SH-SY5Y (cell line): ENCODE measurements at regions not wholly inside any gene's neighbourhood (a gene's known extent, or its start where the extent isn't known, plus 50 kb on each side); places are given as distances from the start of the nearest gene placed in this dataset.

Experiments
- GATA2 ChIP-seq: IDR thresholded peaks from 2 replicates; pipeline ENCODE4 v1.6.1; 2011; ENCODE audit warnings: mild to moderate bottlenecking, low read depth, low read length
- GATA3 ChIP-seq: IDR thresholded peaks from 2 replicates; pipeline ENCODE4 v1.6.1; 2011; ENCODE audit warnings: low read depth, mild to moderate bottlenecking, low read length, moderate library complexity

DNA sequence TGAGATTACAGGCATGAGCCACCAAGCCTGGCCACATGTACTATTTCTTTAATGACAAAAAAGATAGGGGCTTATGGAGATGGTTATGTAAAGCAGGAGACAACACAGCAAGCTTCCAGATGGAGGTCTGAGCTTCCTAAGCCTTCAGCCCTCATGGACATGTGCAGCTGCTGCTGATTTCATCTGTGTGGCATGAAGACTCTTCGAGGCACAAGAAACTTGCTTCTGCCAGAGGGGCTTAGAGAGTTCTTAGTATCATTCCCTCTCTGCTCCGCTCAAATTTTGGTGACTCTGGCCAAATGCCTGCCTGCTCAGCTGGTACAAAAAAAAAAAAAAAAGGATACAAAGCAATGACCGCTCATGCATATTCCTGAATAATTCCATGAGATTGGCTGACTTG, 552.5 kb downstream of the TYW1 start:
- TF ChIP-seq GATA3, result no peak
- TF ChIP-seq GATA2, result no peak

DNA sequence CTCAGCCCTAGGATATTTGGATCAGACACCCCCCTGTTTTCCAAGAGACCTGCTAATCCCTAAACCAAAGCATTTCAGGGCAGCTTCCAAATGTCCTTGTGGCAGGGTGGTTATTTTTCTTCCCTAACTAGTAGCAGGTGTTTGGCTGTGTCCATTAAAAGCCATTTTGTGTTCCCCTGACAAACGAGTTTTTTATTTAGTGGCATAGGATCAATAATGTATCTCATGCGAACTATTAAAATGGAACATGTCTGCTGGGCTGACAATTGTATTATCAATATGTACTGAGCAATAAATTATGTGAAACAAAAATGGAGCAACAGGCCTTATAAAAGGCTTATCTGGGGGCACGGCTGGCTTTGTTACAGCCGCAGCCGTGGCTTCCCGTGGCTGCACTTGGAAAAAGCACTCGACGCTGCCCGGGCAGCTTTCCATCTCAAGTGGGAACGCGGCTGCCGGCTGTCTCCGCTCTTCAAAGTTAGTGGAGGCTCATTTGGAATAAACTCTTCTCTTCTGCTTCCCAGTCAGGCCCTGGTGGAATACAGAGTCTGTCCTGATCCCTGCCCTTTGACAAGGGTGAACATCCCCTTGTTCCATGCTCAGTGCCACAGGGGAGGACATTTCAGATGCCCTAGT, 554.3 kb downstream of the TYW1 start:
- peak; percentile 22; the same call in 1 of the 2 replicates for TF ChIP-seq GATA2
- TF ChIP-seq GATA3, result no peak

DNA sequence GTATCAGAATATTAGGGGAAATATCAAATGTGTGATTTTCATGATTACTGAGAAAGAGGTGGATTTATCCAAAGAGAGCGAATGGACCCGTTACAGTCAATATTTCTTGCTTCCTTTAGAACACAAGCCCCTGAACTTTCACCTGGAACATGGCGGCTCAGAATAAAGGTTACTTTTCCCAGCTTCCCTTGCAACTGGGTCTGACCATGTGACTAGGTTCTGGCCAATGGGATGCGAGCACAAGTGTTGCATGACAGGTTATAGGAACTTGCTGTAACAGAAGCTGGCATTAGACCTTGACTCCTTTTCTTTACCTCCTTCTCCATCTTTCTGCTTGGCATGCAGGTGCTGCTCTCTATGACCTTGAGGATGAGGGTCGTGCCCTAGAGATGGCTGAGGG, 556.1 kb downstream of the TYW1 start:
- TF ChIP-seq GATA3, result no peak
- no peak for TF ChIP-seq GATA2

DNA sequence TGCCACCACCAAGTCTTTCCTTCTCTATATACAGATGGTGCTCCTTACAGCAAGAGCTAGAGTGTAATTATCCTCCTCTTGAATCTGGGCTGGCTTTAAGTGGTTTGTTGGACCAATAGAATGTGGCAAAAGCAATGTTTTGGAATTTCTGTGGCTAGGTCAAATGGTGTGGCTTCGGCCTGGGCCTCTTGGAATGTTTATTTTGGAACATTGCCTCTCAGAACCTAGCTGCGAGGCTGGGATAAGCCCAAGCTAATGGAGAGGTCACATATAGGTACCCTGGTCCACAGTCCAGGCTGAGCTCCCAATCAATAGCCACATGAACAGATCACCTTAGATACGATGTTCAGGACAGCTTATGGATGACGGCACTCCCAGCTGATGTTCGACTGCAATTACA, 556.7 kb downstream of the TYW1 start:
- no peak for TF ChIP-seq GATA2
- TF ChIP-seq GATA3, result no peak

DNA sequence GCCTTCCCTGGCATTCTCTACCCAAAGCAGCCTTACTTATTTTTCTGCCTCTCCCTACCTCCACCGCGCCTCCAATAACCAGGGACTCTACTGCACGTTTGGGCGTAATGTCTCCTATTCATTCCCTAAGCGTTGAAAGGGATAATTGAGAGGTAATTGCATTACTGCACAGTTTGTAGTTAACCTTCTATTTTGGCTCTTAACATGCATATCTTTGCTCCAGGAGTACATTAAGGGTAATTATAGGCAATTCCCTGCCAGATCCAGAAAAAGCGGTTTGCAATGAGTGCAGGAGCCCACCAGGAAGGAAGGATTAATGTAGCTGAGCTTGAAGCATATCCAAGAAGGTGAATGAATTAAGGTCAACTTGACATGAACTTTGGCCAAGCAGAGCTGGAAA, 558.4 kb downstream of the TYW1 start:
- TF ChIP-seq GATA2 (no peak), GATA3 (no peak)

DNA sequence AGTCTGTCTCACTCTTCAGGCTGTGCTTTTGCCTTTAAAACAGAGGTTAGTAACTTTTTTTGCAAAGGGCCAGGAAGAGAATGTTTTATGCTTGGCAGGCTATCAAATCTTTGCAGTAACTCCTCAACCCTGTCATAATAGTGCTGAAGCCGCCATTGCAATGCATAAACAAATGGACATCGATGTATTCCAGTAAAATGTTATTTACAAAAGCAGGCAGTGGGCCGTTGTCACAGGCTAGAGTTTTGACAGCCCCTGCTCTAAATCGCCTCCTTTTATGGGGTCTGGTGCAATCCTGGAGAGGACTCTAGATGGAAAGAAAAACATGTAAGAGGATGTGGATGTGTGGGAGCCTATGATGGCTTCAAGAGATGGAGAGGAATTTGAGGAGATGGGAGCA, 568.3 kb downstream of the TYW1 start:
- no peak for TF ChIP-seq GATA2
- no peak for TF ChIP-seq GATA3

DNA sequence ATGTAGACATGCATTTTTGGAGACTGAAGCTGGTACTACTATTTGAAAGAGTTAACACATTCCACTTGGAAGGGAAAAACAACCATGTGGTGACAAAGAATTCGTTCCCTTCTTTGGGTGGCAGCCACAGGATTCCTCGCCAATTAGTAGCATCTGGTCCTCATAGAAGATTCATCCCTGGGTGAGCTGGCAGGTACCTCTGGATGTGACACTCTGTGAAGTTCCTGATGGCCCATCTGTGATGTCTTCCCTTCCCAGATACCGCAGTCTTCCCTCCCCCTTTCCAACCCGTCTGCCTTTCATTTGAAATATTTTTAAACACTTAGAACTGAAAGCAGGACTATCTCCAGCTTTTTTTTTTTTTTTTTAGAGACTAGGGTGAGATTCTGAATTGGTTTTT, 569.5 kb downstream of the TYW1 start:
- TF ChIP-seq GATA3 (no peak), GATA2 (no peak)

DNA sequence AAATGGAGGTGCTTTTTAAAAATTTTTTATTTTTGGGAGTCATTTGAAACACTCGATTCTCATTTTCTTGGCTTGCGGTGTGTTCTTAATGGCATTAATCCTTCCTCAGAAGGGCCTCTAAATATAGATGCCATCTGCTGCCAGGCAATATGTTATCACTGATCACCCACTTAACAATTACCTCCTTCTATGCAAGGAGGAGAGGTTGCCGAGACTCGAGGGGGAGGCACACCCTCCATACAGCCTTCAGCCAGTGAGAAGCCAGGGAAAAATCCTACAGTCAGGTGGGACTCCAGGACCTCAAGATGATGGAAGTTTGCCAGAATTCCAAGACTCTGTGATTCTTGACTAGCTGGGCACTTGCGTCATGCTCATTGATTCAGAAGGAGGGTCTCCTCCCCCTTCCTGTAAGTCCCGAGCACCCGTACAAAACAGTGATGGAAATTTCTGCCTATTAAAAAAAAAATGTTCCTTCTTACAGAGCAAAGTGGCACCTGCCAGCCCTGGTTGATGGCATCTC, 574.5 kb downstream of the TYW1 start:
- TF ChIP-seq GATA3 (no peak), GATA2 (no peak)

DNA sequence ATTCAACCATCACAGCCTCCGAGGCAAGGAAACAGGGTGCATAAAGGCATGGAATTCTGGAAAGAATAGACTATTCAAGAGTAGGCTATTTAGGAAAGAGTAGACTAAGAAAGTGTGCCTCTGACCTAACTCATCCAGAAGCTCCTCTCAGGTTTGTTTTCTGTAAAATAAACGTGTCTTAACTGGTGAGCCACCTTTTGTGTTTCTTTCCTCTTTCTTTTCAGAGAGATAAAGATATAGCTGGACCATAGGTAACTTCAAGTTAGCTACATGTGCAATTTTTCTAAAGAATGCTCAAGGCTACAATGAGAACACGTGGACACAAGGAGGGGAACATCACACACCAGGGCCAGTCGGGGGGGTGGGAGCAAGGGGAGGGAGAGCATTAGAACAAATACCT, 577.0 kb downstream of the TYW1 start:
- no peak for TF ChIP-seq GATA3
- no peak for TF ChIP-seq GATA2

DNA sequence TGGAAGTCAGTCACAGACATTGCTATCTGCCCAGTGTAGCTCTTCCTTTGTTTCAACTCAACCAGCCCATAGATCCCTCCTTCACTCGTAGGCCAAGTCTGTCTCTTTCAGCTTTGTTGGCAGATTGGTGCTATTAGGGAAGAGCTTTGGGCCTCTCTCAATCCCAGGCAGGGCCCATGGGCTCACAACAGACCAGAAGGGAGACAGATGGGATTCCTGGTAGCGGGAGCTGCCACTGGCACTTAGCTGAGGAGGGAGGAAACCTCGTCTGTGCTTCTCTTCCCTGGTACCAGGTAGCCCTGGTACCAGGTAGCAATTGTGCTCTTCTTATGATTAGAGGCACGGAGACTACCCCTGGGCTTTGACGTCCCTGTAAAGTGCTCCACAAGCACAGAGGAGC, 592.0 kb downstream of the TYW1 start:
- TF ChIP-seq GATA3, result no peak
- TF ChIP-seq GATA2, result no peak

DNA sequence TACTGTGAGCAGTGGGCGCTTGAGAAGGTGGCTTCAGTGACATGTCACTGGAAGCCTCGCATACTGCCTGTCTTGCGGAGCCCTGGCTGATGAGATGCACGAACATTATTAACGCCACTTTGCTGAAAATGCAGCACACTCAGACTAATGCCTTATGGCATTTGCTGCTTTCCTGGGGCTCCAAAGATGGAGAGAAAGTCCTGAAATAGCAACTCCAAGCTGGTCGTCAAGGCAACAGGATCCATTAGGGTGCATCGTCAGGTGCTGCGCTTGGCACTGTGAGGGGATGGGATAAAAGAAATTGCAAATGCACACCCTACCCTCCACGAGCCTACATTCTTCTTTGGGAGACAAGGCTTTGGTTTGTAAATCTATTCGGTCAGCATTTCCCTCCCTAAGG, 592.5 kb downstream of the TYW1 start:
- TF ChIP-seq GATA3 (no peak), GATA2 (no peak)

DNA sequence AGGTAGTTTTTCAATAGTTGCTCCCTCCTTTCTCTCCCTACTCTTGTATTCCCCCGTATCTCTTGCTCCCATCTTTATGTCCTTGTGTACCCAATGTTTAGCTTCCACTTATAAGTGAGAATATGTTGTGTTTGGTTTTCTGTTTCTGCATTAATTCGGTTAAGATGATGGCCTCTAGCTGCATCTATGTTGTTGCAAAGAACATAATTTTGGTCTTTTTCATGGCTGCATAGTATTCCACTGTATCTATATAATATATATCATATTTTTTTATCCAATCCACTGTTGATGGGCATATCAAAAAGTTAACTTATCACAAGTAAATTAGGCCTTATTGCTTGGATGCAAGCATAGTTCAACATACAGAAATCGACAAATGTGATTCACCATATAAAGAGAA, 594.0 kb downstream of the TYW1 start:
- TF ChIP-seq GATA3 (no peak), GATA2 (no peak)

DNA sequence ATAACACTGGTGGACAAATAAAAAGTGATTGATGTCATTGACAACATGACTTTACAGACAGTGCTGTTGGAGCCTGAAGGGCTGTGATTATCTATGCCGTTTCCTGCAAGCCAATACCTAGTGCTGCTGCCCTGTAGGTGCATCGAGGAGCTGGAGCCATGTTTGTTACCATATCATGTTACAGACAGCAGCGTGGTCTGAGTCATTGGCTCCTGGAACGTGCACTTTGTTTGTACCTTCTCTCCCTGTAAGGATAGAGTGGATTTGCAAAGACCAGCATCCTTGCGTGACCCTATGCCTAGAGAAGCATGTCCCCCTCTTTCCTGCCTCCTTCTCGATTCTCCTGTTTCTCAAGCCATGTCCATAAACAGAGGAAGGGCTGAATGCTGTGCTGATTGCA, 597.2 kb downstream of the TYW1 start:
- TF ChIP-seq GATA2 (no peak), GATA3 (no peak)

DNA sequence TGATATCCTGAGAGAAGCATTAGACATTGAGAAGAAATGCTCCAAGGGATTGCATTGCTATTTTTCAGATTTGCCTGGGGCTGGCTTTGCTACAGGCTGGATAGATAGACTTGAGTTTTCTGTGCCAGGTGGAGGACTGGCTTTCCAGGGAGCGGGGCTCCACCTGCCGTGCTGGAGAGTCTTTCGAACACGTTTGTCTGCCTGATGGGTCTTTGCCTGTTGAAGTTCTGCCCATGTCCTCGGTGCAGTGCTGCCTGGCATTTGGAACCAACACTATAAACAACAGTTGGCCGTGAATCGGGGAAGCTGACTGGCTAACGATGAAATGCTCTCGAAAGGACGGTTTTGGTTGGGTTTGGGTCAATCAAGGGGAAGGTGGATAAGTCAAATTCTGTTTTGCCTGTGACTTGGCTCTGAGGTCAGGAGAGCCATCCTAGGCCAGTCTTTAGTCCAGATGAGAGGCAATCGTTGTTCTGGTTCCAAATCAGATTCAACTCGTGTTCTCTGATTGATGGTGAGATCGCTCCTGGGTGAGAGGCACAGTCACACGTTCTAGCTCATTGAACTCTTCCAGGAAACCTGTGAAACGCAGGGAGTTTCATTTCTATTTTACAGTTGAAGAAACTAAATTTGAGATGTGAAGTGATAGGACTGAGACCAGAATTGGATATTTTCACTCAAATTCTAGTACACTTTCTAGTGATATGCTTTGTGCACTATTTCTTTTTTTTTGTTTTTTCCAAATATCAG, 599.0 kb downstream of the TYW1 start:
- TF ChIP-seq GATA3 (no peak), GATA2 (no peak)

DNA sequence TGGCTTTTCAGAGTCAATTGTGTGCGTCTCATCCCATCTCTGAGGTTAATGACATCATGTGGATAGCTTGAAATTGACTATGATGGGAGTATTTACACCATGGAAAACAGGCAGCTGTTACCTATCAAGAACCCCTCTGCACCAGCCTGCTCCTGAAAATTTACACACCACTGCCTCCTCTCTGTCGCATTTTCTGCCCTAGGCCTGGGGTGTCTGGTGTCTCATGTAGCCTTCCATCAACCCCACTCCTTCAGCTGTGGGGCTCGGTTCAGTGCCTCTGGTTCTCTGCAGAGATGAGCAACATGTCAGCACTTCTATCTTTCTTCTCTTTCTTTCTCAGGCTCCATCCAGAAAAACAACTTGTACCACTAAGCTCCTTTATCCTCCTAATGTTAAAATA, 600.5 kb downstream of the TYW1 start:
- TF ChIP-seq GATA2, result no peak
- no peak for TF ChIP-seq GATA3

DNA sequence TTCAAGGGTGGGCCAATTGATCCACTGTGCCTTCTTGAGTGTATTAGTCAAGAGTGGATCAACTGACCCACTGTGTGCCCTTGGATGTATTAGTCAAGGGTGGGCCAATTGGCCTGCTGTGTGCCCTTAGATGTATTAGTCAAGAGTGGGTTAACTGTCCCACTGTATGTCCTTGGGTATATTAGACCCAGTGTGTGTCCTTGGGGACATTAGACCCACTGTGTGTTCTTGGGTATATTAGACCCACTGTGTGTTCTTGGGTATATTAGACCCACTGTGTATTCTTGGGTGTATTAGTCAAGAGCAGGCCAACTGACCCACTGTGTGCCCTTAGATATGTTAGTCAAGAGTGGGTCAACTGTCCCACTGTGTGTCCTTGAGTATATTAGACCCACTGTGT, 601.8 kb downstream of the TYW1 start:
- no peak for TF ChIP-seq GATA2
- TF ChIP-seq GATA3, result no peak
